Endothelial cell of umbilical vein (primary cell): ENCODE measurements at regions not wholly inside any gene's neighbourhood (a gene's known extent, or its start where the extent isn't known, plus 50 kb on each side); places are given as distances from the start of the nearest gene placed in this dataset.

Source experiments
- BruUV-seq: library from RNA; stranded (reverse); fragments of 400-500 nt; replicated peaks from 2 replicates; lab custom pipeline; 2021; lab: Mats Ljungman, UMichigan
- CTCF ChIA-PET: fragments of 300-600, 350-600 bp; sonication (Branson Sonifier 250); formaldehyde crosslinking; loops from one replicate; lab custom pipeline; 2021; ENCODE audit warnings: antibody characterized with exemption, inconsistent platforms; lab: Charles Lee
- POLR2A ChIA-PET: fragments of 300-600, 350-600 bp; sonication (Branson Sonifier 250); formaldehyde crosslinking; loops from one replicate; lab custom pipeline; 2021; ENCODE audit warnings: antibody characterized with exemption, inconsistent platforms; lab: Charles Lee
- DNase-seq: peaks from one replicate; pipeline ENCODE4 v3.0.0-alpha.2; 2011; ENCODE audit warnings: low read depth, low spot score
- FAIRE-seq: peaks from 2 replicates; lab custom pipeline; 2011; peaks lifted over from hg19 to GRCh38; lab: Jason Lieb, UNC
- H2AFZ ChIP-seq: 2 replicates; pipeline ENCODE4 v1.6.0; 2012; ENCODE audit warnings: low read depth, low read length, control low read depth, inconsistent platforms
- H3K27ac ChIP-seq: 2 replicates; pipeline ENCODE4 v1.5.1; 2011; ENCODE audit warnings: low read depth, mild to moderate bottlenecking, control low read depth, low read length, moderate library complexity; ENCODE audit not compliant: insufficient read depth
- H3K27me3 ChIP-seq, 2 experiments: 2 replicates each; pipeline versions ENCODE4 v1.6.0 to v1.6.1; 2011; ENCODE audit warnings: low read length in 2 of 2, mixed read lengths in 1 of 2; ENCODE audit not compliant: control insufficient read depth in 2 of 2, insufficient read depth in 2 of 2
- H3K36me3 ChIP-seq, 2 experiments: 2 replicates in 1 of 2; 3 replicates in 1 of 2; pipeline ENCODE4 v1.5.1; 2011; ENCODE audit warnings: low read length in 2 of 2, mild to moderate bottlenecking in 1 of 2, moderate library complexity in 1 of 2; ENCODE audit not compliant: control insufficient read depth in 2 of 2, insufficient read depth in 2 of 2; ENCODE audit errors: extremely low read depth in 1 of 2
- H3K4me1 ChIP-seq: 3 replicates; pipeline ENCODE4 v1.5.1; 2011; ENCODE audit warnings: mild to moderate bottlenecking, low read length; ENCODE audit not compliant: control insufficient read depth, insufficient read depth; ENCODE audit errors: extremely low read depth
- H3K4me2 ChIP-seq: 2 replicates; pipeline ENCODE4 v1.6.1; 2011; ENCODE audit warnings: low read length, control low read depth, mixed read lengths; ENCODE audit not compliant: insufficient read depth
- H3K4me3 ChIP-seq, 3 experiments: fragments of 200-600 bp in 1 of 3; sonication (generic), shearing (Covaris generic) in 1 of 3; replicated peaks in 1 of 3; 2 replicates each; pipeline ENCODE4 v1.5.1; 2011 to 2016; ENCODE audit warnings: control low read depth in 3 of 3, low read length in 3 of 3, mild to moderate bottlenecking in 2 of 3, inconsistent platforms in 1 of 3, low read depth in 1 of 3, moderate library complexity in 1 of 3; ENCODE audit not compliant: insufficient read depth in 1 of 3
- H3K79me2 ChIP-seq: 2 replicates; pipeline ENCODE4 v1.6.0; 2012; ENCODE audit warnings: low read length, inconsistent platforms; ENCODE audit not compliant: control insufficient read depth, insufficient read depth
- H3K9ac ChIP-seq: replicated peaks from 2 replicates; pipeline ENCODE3; 2011; ENCODE audit warnings: low read length, control low read depth; ENCODE audit not compliant: insufficient read depth; ENCODE audit errors: extremely low read depth
- H3K9me1 ChIP-seq: replicated peaks from 3 replicates; pipeline ENCODE4 v1.6.0; 2011; ENCODE audit warnings: mild to moderate bottlenecking, low read length; ENCODE audit not compliant: control insufficient read depth, insufficient read depth; ENCODE audit errors: extremely low read depth
- H3K9me3 ChIP-seq: replicated peaks from 2 replicates; pipeline ENCODE4 v1.5.1; 2012; ENCODE audit warnings: low read length, inconsistent platforms; ENCODE audit not compliant: control insufficient read depth, insufficient read depth
- H4K20me1 ChIP-seq: replicated peaks from 2 replicates; pipeline ENCODE3; 2011; ENCODE audit warnings: mild to moderate bottlenecking, low read length; ENCODE audit not compliant: control insufficient read depth, insufficient read depth; ENCODE audit errors: extremely low read depth
- CTCF ChIP-seq, 2 donors: IDR thresholded peaks; 1 replicate in 1 of 2; 2 replicates in 1 of 2; pipeline ENCODE4 v1.5.1; 2011; ENCODE audit warnings: low read length in 2 of 2, mild to moderate bottlenecking in 2 of 2, moderate library complexity in 2 of 2, control low read depth in 1 of 2, inconsistent platforms in 1 of 2, low read depth in 1 of 2; ENCODE audit not compliant: insufficient read depth in 1 of 2; ENCODE audit errors: extremely low read depth in 1 of 2
- EZH2 ChIP-seq: IDR thresholded peaks from 2 replicates; pipeline ENCODE4 v1.6.1; 2012; ENCODE audit warnings: borderline replicate concordance, low read depth, mild to moderate bottlenecking, moderate library complexity, low read length, inconsistent platforms; ENCODE audit not compliant: severe bottlenecking
- FOS ChIP-seq: IDR thresholded peaks from 2 replicates; pipeline ENCODE4 v1.6.1; 2011; ENCODE audit warnings: mild to moderate bottlenecking, low read length, moderate library complexity, borderline replicate concordance; ENCODE audit not compliant: insufficient read depth
- GATA2 ChIP-seq: IDR thresholded peaks from 2 replicates; pipeline ENCODE4 v1.7.0; 2011; ENCODE audit warnings: low read depth, mild to moderate bottlenecking, moderate library complexity, mixed read lengths, low read length; ENCODE audit not compliant: insufficient read length, insufficient read depth
- JUN ChIP-seq: IDR thresholded peaks from 2 replicates; pipeline ENCODE4 v1.6.1; 2011; ENCODE audit warnings: borderline replicate concordance, low read depth; ENCODE audit not compliant: insufficient read length, insufficient read depth
- MAX ChIP-seq: IDR thresholded peaks from 2 replicates; pipeline ENCODE4 v1.6.1; 2011; ENCODE audit not compliant: insufficient read depth, insufficient read length
- MYC ChIP-seq: IDR thresholded peaks from one replicate; pipeline ENCODE4 v1.6.1; 2011; ENCODE audit warnings: mild to moderate bottlenecking, low read depth, low read length
- POLR2A ChIP-seq: IDR thresholded peaks from 2 replicates; pipeline ENCODE4 v1.6.1; 2012; ENCODE audit warnings: low read depth, mild to moderate bottlenecking, control low read depth, low read length
- POLR2AphosphoS5 ChIP-seq: IDR thresholded peaks from 2 replicates; pipeline ENCODE4 v1.6.1; 2012; ENCODE audit warnings: low read depth, mild to moderate bottlenecking, control low read depth, low read length, moderate library complexity; ENCODE audit not compliant: insufficient read depth
- dilution Hi-C: fragments of 300-500 bp; cut with MboI; formaldehyde crosslinking; loops from one replicate; pipeline ENCODE4 v1.15.0; 2019; ENCODE audit warnings: low sequenced_read_pairs; ENCODE audit not compliant: extremely low pct_ligation_motif_present
- intact Hi-C: fragments of 100-400 bp; cut with micrococcal nuclease; formaldehyde crosslinking; loops from one replicate; pipeline ENCODE4 v1.10.0; 2022

GRCh38 chr2:5555636-5556035 lies 136.5 kb upstream of the SOX11 start:
- BruUV-seq = no TSS peak
- no peaks in the 10 kb centered on the region for H3K27me3 ChIP-seq

GRCh38 chr2:5561006-5561405 lies 131.2 kb upstream of the SOX11 start:
- H3K4me2 ChIP-seq = no peak overlapping the region
- no TSS peak for BruUV-seq

More at GRCh38 chr2:5555636-5556035, 136.5 kb upstream of the SOX11 start:
- Histone ChIP-seq H3K4me2 (no peak overlapping the region), H4K20me1 (no peaks in the 10 kb centered on the region), H3K9me1 (no peaks in the 10 kb centered on the region), H3K27ac (no peak overlapping the region), H3K9me3 (peaks cover 18% of the 10 kb centered on the region), H2AFZ (no peak overlapping the region), H3K36me3 (no peaks in the 10 kb centered on the region), H3K4me3 (no peak overlapping the region), H3K9ac (no peak overlapping the region), H3K79me2 (no peaks in the 10 kb centered on the region), H3K4me1 (no peaks in the 10 kb centered on the region)
- dilution Hi-C loops = no loop called here
- TF ChIP-seq MYC (no peak), GATA2 (no peak), EZH2 (no peak), MAX (no peak), POLR2AphosphoS5 (no peak), FOS (no peak), POLR2A (no peak), JUN (no peak)
- CTCF ChIA-PET = no interaction called here
- POLR2A ChIA-PET = no interaction called here
- no peak for FAIRE-seq
- DNase-seq = no peak
- intact Hi-C loops = no loop called here

More at GRCh38 chr2:5561006-5561405, 131.2 kb upstream of the SOX11 start:
- no peaks in the 10 kb centered on the region for H4K20me1 ChIP-seq
- TF ChIP-seq JUN (no peak), FOS (no peak), MAX (no peak), MYC (no peak), GATA2 (no peak), CTCF (IDR thresholded peaks at IDR 0.05; ENCODE audit: extremely low read depth in 1 of 2, insufficient read depth in 1 of 2, low read depth in 1 of 2, low read length in 2 of 2) (no peak), EZH2 (no peak), POLR2A (no peak), POLR2AphosphoS5 (no peak)
- dilution Hi-C loops (no loop called here), intact Hi-C loops (no loop called here)
- ChIA-PET POLR2A (no interaction called here), CTCF (no interaction called here)
- no peaks in the 10 kb centered on the region for H3K27me3 ChIP-seq
- H3K4me3 ChIP-seq = no peak overlapping the region
- H3K4me1 ChIP-seq = no peaks in the 10 kb centered on the region
- FAIRE-seq (no peak), DNase-seq (no peak)
- peaks cover 1% of the 10 kb centered on the region for H3K9me3 ChIP-seq
- no peaks in the 10 kb centered on the region for H3K36me3 ChIP-seq
- H3K9ac ChIP-seq = no peak overlapping the region
- H3K27ac ChIP-seq = no peak overlapping the region
- no peaks in the 10 kb centered on the region for H3K79me2 ChIP-seq
- H3K9me1 ChIP-seq = no peaks in the 10 kb centered on the region
- H2AFZ ChIP-seq = no peak overlapping the region
